Stimulated activated CD4-positive, alpha-beta T cell treated with anti-CD3 and anti-CD28 coated beads, Interleukin-12 subunit alpha, Interleukin-12 subunit beta, amount 100 ng/mL, for 24 hours (primary cell): ENCODE measurements at regions not wholly inside any gene's neighbourhood (a gene's known extent, or its start where the extent isn't known, plus 50 kb on each side); places are given as distances from the start of the nearest gene placed in this dataset.

Experiments used
- DNase-seq, 2 experiments: peaks; one replicate each; pipeline ENCODE4 v3.0.0-alpha.2; 2020; ENCODE audit warnings: low read depth in 2 of 2

GRCh38 chr1:223048026-223048425, 95.0 kb downstream of the TLR5 start:
- DNase-seq, result no peak

GRCh38 chr1:223052462-223052861, 90.6 kb downstream of the TLR5 start:
- DNase-seq, result no peak

DNA sequence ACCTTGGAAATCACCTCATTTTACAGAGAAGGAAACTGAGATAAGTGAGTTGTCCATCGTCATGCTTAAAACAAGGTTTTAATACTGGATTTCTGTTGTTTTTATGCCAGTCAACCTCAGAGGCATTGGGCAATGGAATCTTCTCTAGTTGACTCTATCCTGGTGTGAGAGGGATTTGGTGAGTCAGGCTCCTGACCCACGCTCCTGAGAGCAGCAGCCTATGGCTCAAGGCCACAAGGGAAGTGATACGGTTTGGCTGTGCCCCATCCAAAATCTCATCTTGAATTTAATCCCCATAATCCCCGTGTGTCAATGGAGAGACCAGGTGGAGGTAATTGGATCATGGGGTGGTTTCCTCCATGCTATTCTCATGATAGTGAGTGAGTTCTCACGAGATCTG, 90.1 kb downstream of the TLR5 start:
- no peak for DNase-seq

DNA sequence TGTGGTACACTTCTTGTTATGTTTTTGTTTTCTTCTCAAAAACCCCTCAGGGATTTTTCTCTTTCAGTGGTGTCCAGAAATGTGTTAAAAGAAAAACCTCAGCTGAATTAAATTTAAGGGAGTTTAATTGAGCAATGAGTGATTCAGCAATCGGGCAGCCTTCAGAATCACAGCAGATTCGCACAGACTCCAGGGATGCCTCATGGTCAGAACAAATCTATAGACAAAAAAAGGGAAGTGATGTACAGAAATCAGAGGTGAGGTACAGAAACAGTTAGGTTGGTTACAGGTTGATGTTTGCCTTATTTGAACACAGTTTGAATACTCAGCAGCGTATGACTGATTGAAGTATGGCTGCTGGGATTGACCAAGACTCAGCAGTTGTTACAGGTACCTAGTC, 86.2 kb downstream of the TLR5 start:
- no peak for DNase-seq

- no peak for DNase-seq
Observed at GRCh38 chr1:223057569-223058093, 85.4 kb downstream of the TLR5 start.
